GM12878 (cell line): ENCODE measurements at regions not wholly inside any gene's neighbourhood (a gene's known extent, or its start where the extent isn't known, plus 50 kb on each side); places are given as distances from the start of the nearest gene placed in this dataset.

Experiments used
- ATAC-seq: fragments of 200-7000 bp; cut with Tn5 transposase; 3 replicates; pipeline ENCODE4 v1.9.1; 2020; ENCODE audit warnings: mild to moderate bottlenecking, moderate library complexity
- BruUV-seq: library from RNA; stranded (reverse); fragments of 400-500 nt; replicated peaks from 2 replicates; lab custom pipeline; 2021; lab: Mats Ljungman, UMichigan
- CTCF ChIA-PET: fragments of 300-600 bp; sonication (Branson Sonifier 250); formaldehyde crosslinking; extraction: SDS; loops from one replicate; lab custom pipeline; 2021; ENCODE audit warnings: inconsistent platforms; lab: Yijun Ruan, JAX
- POLR2A ChIA-PET: fragments of 350-600 bp; formaldehyde crosslinking; extraction: SDS; loops from one replicate; lab custom pipeline; 2021; ENCODE audit warnings: inconsistent platforms; lab: Charles Lee
- RAD21 ChIA-PET: fragments of 300-600 bp; sonication (Branson Sonifier 250); formaldehyde crosslinking; loops from one replicate; lab custom pipeline; 2023; ENCODE audit warnings: antibody characterized with exemption; ENCODE audit not compliant: unreplicated experiment; lab: Charles Lee
- SMC1A ChIA-PET: fragments of 300-600 bp; sonication (Branson Sonifier 250); formaldehyde crosslinking; loops from one replicate; lab custom pipeline; 2023; ENCODE audit not compliant: unreplicated experiment, uncharacterized antibody; lab: Charles Lee
- DNase-seq: peaks from one replicate; pipeline ENCODE4 v3.0.0-alpha.2; 2011; ENCODE audit warnings: low read depth, low spot score
- FAIRE-seq: peaks from 3 replicates; lab custom pipeline; 2011; peaks lifted over from hg19 to GRCh38; lab: Jason Lieb, UNC
- H2AFZ ChIP-seq: 2 replicates; pipeline ENCODE4 v1.6.0; 2011; ENCODE audit warnings: low read depth, low read length, control low read depth; ENCODE audit not compliant: control insufficient read depth
- H3K27ac ChIP-seq: 2 replicates; pipeline ENCODE4 v1.5.1; 2011; ENCODE audit warnings: control low read depth; ENCODE audit not compliant: control insufficient read depth, insufficient read depth
- H3K27me3 ChIP-seq, 2 experiments: replicated peaks in 1 of 2; 2 replicates each; pipeline versions ENCODE4 v1.6.0 to v1.6.1; 2011; ENCODE audit warnings: low read length in 1 of 2; ENCODE audit not compliant: control insufficient read depth in 2 of 2, insufficient read depth in 2 of 2
- H3K36me3 ChIP-seq, 2 experiments: 2 replicates each; pipeline ENCODE4 v1.5.1; 2011; ENCODE audit warnings: low read length in 1 of 2; ENCODE audit not compliant: control insufficient read depth in 2 of 2, insufficient read depth in 2 of 2
- H3K4me1 ChIP-seq: 2 replicates; pipeline ENCODE4 v1.6.1; 2011; ENCODE audit warnings: mild to moderate bottlenecking, low read length, moderate library complexity, mixed read lengths; ENCODE audit not compliant: control insufficient read depth, insufficient read depth
- H3K4me2 ChIP-seq: 2 replicates; pipeline ENCODE4 v1.6.0; 2011; ENCODE audit warnings: control low read depth; ENCODE audit not compliant: control insufficient read depth, insufficient read depth
- H3K4me3 ChIP-seq: fragments of 200-600 bp; sonication (generic); 2 replicates; pipeline ENCODE4 v1.5.1; 2016
- H3K79me2 ChIP-seq: 2 replicates; pipeline ENCODE4 v1.6.0; 2011; ENCODE audit warnings: low read length; ENCODE audit not compliant: control insufficient read depth, insufficient read depth
- H3K9ac ChIP-seq: 2 replicates; pipeline ENCODE4 v1.8.0; 2011; ENCODE audit warnings: low read length, control low read depth, mixed read lengths; ENCODE audit not compliant: control insufficient read depth, insufficient read depth
- H3K9me3 ChIP-seq: replicated peaks from 3 replicates; pipeline ENCODE4 v1.5.1; 2011; ENCODE audit warnings: mild to moderate bottlenecking, low read length; ENCODE audit not compliant: control insufficient read depth, insufficient read depth
- H4K20me1 ChIP-seq: 2 replicates; pipeline ENCODE4 v1.6.0; 2011; ENCODE audit not compliant: control insufficient read depth, insufficient read depth
- CHD4 ChIP-seq: fragments of 200-600 bp; sonication (generic); IDR thresholded peaks from 2 replicates; pipeline ENCODE4 v1.6.1; 2016; ENCODE audit warnings: mild to moderate bottlenecking
- EGR1 ChIP-seq, 2 experiments: IDR thresholded peaks; 1 replicate in 1 of 2; 2 replicates in 1 of 2; pipeline ENCODE4 v1.6.1; 2011 to 2012; ENCODE audit warnings: low read depth in 2 of 2, low read length in 2 of 2, borderline replicate concordance in 1 of 2, mild to moderate bottlenecking in 1 of 2, moderate library complexity in 1 of 2
- JUNB ChIP-seq: IDR thresholded peaks from 2 replicates; pipeline ENCODE4 v1.6.1; 2016; ENCODE audit warnings: antibody characterized with exemption, mild to moderate bottlenecking
- SMARCA5 ChIP-seq: fragments of 450-650 bp; IDR thresholded peaks from 2 replicates; pipeline ENCODE4 v1.6.1; 2017; ENCODE audit warnings: mild to moderate bottlenecking
- SREBF2 ChIP-seq: IDR thresholded peaks from 2 replicates; pipeline ENCODE4 v1.6.1; 2012; ENCODE audit warnings: mild to moderate bottlenecking, low read length
- TCF12 ChIP-seq: IDR thresholded peaks from 2 replicates; pipeline ENCODE4 v1.6.1; 2011; ENCODE audit warnings: low read depth, mild to moderate bottlenecking, low read length
- TCF3 ChIP-seq: IDR thresholded peaks from 2 replicates; pipeline ENCODE4 v1.6.1; 2012; ENCODE audit warnings: low read depth, mild to moderate bottlenecking, low read length, borderline replicate concordance; ENCODE audit not compliant: insufficient read depth
- ZNF217 ChIP-seq: fragments of 450-650 bp; IDR thresholded peaks from 2 replicates; pipeline ENCODE4 v1.6.1; 2017; ENCODE audit warnings: antibody characterized with exemption, mild to moderate bottlenecking
- WGBS: methylation state at CpG from one replicate; pipeline ENCODE4 v1.1.6; 2016; ENCODE audit warnings: low lambda C conversion rate; ENCODE audit not compliant: insufficient replicate concordance, insufficient coverage; ENCODE audit errors: missing lambda C conversion rate; 5-methylcytosine and 5-hydroxymethylcytosine counted together
- in situ Hi-C: fragments of 300-500 bp; cut with MboI; formaldehyde crosslinking; loops from 9 replicates; pipeline ENCODE4 v1.14.3; 2018; ENCODE audit warnings: mixed read lengths
- intact Hi-C: fragments of 100-400 bp; cut with micrococcal nuclease; formaldehyde crosslinking; loops from one replicate; pipeline ENCODE4 v1.14.2; 2022; ENCODE audit not compliant: unreplicated experiment
- TF ChIP-seq, protein P1 (sequence below): IDR thresholded peaks from 2 replicates; pipeline ENCODE4 v1.6.1; 2011; ENCODE audit warnings: borderline replicate concordance, low read depth, mild to moderate bottlenecking, moderate library complexity, low read length; ENCODE audit not compliant: insufficient read depth, poor library complexity, severe bottlenecking
- TF ChIP-seq, protein P2 (sequence below): IDR thresholded peaks from 2 replicates; pipeline ENCODE4 v1.6.1; 2012; ENCODE audit warnings: low read depth, low read length, improper control_type of control experiment

DNA sequence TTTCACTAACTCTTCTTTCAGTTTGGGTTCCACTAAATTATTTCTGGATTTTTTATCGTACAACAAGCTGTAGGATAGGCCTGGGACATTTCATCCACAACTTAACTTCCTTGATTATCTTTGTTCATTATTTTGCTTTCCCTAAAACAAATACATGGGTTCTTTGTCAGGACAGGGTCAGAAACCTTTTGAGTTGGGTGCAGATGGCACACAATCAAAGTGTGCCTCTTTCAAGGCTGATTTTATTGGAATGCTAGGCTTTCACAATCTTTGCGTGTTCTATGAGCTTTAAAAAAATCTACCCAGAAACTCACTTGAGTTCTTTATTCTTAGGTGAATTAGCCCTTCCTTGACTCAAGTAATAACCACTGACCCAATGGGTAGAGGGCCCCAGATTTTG lies 348.4 kb downstream of the FAM47B start:
- Histone ChIP-seq H2AFZ (no peak overlapping the region), H3K79me2 (no peaks in the 10 kb centered on the region)
- TF ChIP-seq EGR1 (IDR thresholded peaks at IDR 0.05; ENCODE audit: borderline replicate concordance in 1 of 2, low read depth in 2 of 2, low read length in 2 of 2) (no peak), SMARCA5 (no peak), JUNB (no peak), SREBF2 (no peak), TCF3 (no peak), ZNF217 (no peak), TCF12 (no peak), CHD4 (no peak)
- TF ChIP-seq, protein P1, sequence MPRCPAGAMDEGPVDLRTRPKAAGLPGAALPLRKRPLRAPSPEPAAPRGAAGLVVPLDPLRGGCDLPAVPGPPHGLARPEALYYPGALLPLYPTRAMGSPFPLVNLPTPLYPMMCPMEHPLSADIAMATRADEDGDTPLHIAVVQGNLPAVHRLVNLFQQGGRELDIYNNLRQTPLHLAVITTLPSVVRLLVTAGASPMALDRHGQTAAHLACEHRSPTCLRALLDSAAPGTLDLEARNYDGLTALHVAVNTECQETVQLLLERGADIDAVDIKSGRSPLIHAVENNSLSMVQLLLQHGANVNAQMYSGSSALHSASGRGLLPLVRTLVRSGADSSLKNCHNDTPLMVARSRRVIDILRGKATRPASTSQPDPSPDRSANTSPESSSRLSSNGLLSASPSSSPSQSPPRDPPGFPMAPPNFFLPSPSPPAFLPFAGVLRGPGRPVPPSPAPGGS = no peak
- TF ChIP-seq, protein P2, sequence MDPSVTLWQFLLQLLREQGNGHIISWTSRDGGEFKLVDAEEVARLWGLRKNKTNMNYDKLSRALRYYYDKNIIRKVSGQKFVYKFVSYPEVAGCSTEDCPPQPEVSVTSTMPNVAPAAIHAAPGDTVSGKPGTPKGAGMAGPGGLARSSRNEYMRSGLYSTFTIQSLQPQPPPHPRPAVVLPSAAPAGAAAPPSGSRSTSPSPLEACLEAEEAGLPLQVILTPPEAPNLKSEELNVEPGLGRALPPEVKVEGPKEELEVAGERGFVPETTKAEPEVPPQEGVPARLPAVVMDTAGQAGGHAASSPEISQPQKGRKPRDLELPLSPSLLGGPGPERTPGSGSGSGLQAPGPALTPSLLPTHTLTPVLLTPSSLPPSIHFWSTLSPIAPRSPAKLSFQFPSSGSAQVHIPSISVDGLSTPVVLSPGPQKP = no peak
- TF ChIP-seq, all 136 proteins: peak for 0
- no peak overlapping the region for H3K9ac ChIP-seq
- RAD21 ChIA-PET = no interaction called here
- SMC1A ChIA-PET = no interaction called here
- H3K27ac ChIP-seq = no peak overlapping the region
- no peaks in the 10 kb centered on the region for H3K36me3 ChIP-seq
- no peaks in the 10 kb centered on the region for H3K9me3 ChIP-seq
- ATAC-seq (no peak), DNase-seq (no peak), FAIRE-seq (no peak)
- no peak overlapping the region for H3K4me2 ChIP-seq
- H4K20me1 ChIP-seq = no peaks in the 10 kb centered on the region
- H3K4me3 ChIP-seq = no peak overlapping the region
- no peaks in the 10 kb centered on the region for H3K4me1 ChIP-seq
- 0% methylated on average over 2 of the region's 2 CpGs for WGBS
- CTCF ChIA-PET = no interaction called here
- H3K27me3 ChIP-seq = no peaks in the 10 kb centered on the region
- POLR2A ChIA-PET = no interaction called here
- in situ Hi-C loops (no loop called here), intact Hi-C loops (no loop called here)
- BruUV-seq = no TSS peak
